HepG2 (cell line): ENCODE measurements at regions not wholly inside any gene's neighbourhood (a gene's known extent, or its start where the extent isn't known, plus 50 kb on each side); places are given as distances from the start of the nearest gene placed in this dataset.

Experiments
- ATAC-seq: fragments of 200-7000 bp; cut with Tn5 transposase; 3 replicates; pipeline ENCODE4 v1.9.1; 2020; ENCODE audit warnings: mild to moderate bottlenecking, moderate library complexity
- BruUV-seq: library from RNA; stranded (reverse); fragments of 400-500 nt; replicated peaks from 2 replicates; lab custom pipeline; 2021; lab: Mats Ljungman, UMichigan
- CTCF ChIA-PET: fragments of 300-600 bp; formaldehyde crosslinking; extraction: SDS; loops from one replicate; lab custom pipeline; 2021; ENCODE audit warnings: low total read pairs, inconsistent platforms, low intra/inter-chr PET ratio; lab: Yijun Ruan, JAX
- POLR2A ChIA-PET: fragments of 350-600 bp; sonication (Branson Sonifier 250); formaldehyde crosslinking; loops from one replicate; lab custom pipeline; 2020; ENCODE audit warnings: antibody characterized with exemption, inconsistent platforms; lab: Yijun Ruan, JAX
- DNase-seq: peaks from one replicate; pipeline ENCODE4 v3.0.0-alpha.2; 2015; ENCODE audit warnings: low spot score
- FAIRE-seq: peaks from 3 replicates; lab custom pipeline; 2011; peaks lifted over from hg19 to GRCh38; lab: Jason Lieb, UNC
- H2AFZ ChIP-seq: one replicate; pipeline ENCODE4 v1.6.1; 2011; ENCODE audit warnings: low read length, inconsistent platforms
- H3K27ac ChIP-seq: fragments of 300-600 bp; 3 replicates; pipeline ENCODE4 v1.8.0; 2011; ENCODE audit warnings: mixed run types, mild to moderate bottlenecking, mixed read lengths, low read length, inconsistent platforms; ENCODE audit not compliant: insufficient read depth; ENCODE audit errors: extremely low read length
- H3K27me3 ChIP-seq, 2 experiments: fragments of 200-600 bp in 1 of 2; 2 replicates in 1 of 2; 3 replicates in 1 of 2; pipeline versions ENCODE4 v1.6.0 to v1.8.0; 2011; ENCODE audit warnings: low read length in 2 of 2, mild to moderate bottlenecking in 2 of 2, moderate library complexity in 2 of 2, inconsistent platforms in 1 of 2; ENCODE audit not compliant: insufficient read depth in 2 of 2, control insufficient read depth in 1 of 2
- H3K36me3 ChIP-seq, 2 experiments: fragments of 200-600 bp in 1 of 2; replicated peaks in 1 of 2; 2 replicates in 1 of 2; 3 replicates in 1 of 2; pipeline versions ENCODE4 v1.5.1 to v1.8.0; 2011; ENCODE audit warnings: low read length in 2 of 2, inconsistent platforms in 1 of 2; ENCODE audit not compliant: insufficient read depth in 2 of 2, control insufficient read depth in 1 of 2
- H3K4me1 ChIP-seq: 2 replicates; pipeline ENCODE4 v1.5.1; 2012; ENCODE audit warnings: low read length, inconsistent platforms; ENCODE audit not compliant: insufficient read depth
- H3K4me2 ChIP-seq: 2 replicates; pipeline ENCODE4 v1.6.0; 2011; ENCODE audit warnings: low read depth, low read length, inconsistent platforms
- H3K4me3 ChIP-seq, 3 experiments: fragments of 200-600 bp in 1 of 3; sonication (generic), shearing (Covaris generic) in 1 of 3; replicated peaks in 1 of 3; 2 replicates each; pipeline ENCODE4 v1.5.1; 2011 to 2016; ENCODE audit warnings: low read length in 3 of 3, inconsistent platforms in 2 of 3, low read depth in 2 of 3, mild to moderate bottlenecking in 2 of 3, control low read depth in 1 of 3, mixed read lengths in 1 of 3; ENCODE audit not compliant: insufficient read depth in 1 of 3
- H3K79me2 ChIP-seq: one replicate; pipeline ENCODE4 v1.6.1; 2011; ENCODE audit warnings: low read length, inconsistent platforms; ENCODE audit not compliant: insufficient read depth
- H3K9ac ChIP-seq: 2 replicates; pipeline ENCODE4 v1.6.0; 2011; ENCODE audit warnings: mild to moderate bottlenecking, low read depth, low read length, inconsistent platforms; ENCODE audit not compliant: insufficient read depth
- H3K9me3 ChIP-seq: 2 replicates; pipeline ENCODE4 v1.5.1; 2012; ENCODE audit warnings: mild to moderate bottlenecking, low read length
- H4K20me1 ChIP-seq: 2 replicates; pipeline ENCODE4 v1.6.0; 2011; ENCODE audit warnings: inconsistent platforms, mild to moderate bottlenecking, low read length, moderate library complexity; ENCODE audit not compliant: insufficient read depth
- CREM ChIP-seq, 2 experiments: sonication (generic) in 1 of 2; formaldehyde crosslinking in 1 of 2; IDR thresholded peaks; 2 replicates each; pipeline versions ENCODE4 v1.4.0 to v1.6.1; 2016 to 2020; ENCODE audit warnings: antibody characterized with exemption in 1 of 2, mild to moderate bottlenecking in 1 of 2, missing genetic modification reagents in 1 of 2
- EP300 ChIP-seq, 3 experiments: sonication (generic) in 1 of 3; formaldehyde crosslinking in 1 of 3; IDR thresholded peaks; 2 replicates each; pipeline versions ENCODE4 v1.5.1 to v1.6.1; 2011 to 2020; ENCODE audit warnings: low read depth in 2 of 3, low read length in 2 of 3, borderline replicate concordance in 1 of 3, improper control_type of control experiment in 1 of 3, mild to moderate bottlenecking in 1 of 3, missing genetic modification reagents in 1 of 3, moderate library complexity in 1 of 3
- KDM5A ChIP-seq: fragments of 200-600 bp; sonication (generic); IDR thresholded peaks from 2 replicates; pipeline ENCODE4 v1.7.0; 2018; ENCODE audit warnings: antibody characterized with exemption, mild to moderate bottlenecking, low read length, borderline replicate concordance
- RNF2 ChIP-seq: fragments of 450-650 bp; conservative IDR thresholded peaks from 2 replicates; pipeline ENCODE4 v1.6.1; 2016; ENCODE audit warnings: low read depth
- TOE1 ChIP-seq: sonication (generic); formaldehyde crosslinking; IDR thresholded peaks from 2 replicates; pipeline ENCODE4 v1.4.0; 2020; ENCODE audit warnings: mild to moderate bottlenecking, missing genetic modification reagents
- XBP1 ChIP-seq: sonication (generic); formaldehyde crosslinking; IDR thresholded peaks from 2 replicates; pipeline ENCODE4 v1.5.0; 2020; ENCODE audit warnings: missing genetic modification reagents
- ZNF263 ChIP-seq: sonication (generic); formaldehyde crosslinking; IDR thresholded peaks from 2 replicates; pipeline ENCODE4 v1.4.0; 2020; ENCODE audit warnings: missing genetic modification reagents
- ZNF264 ChIP-seq: sonication (generic); formaldehyde crosslinking; IDR thresholded peaks from 2 replicates; pipeline ENCODE4 v1.4.0; 2020; ENCODE audit warnings: missing genetic modification reagents
- ZNF317 ChIP-seq: sonication (generic); formaldehyde crosslinking; IDR thresholded peaks from 2 replicates; pipeline ENCODE4 v1.5.0; 2020; ENCODE audit warnings: mild to moderate bottlenecking, missing genetic modification reagents
- ZNF839 ChIP-seq: sonication (generic); formaldehyde crosslinking; IDR thresholded peaks from 2 replicates; pipeline ENCODE4 v1.4.0; 2020; ENCODE audit warnings: missing genetic modification reagents, mild to moderate bottlenecking, borderline replicate concordance
- WGBS: methylation state at CpG from one replicate; pipeline ENCODE4 v1.1.6; 2017; ENCODE audit warnings: low lambda C conversion rate; 5-methylcytosine and 5-hydroxymethylcytosine counted together
- in situ Hi-C: cut with HindIII; loops from 2 replicates; pipeline ENCODE4 v1.10.0; 2017; ENCODE audit warnings: low pct_unique_long_range_greater_than_20kb; ENCODE audit not compliant: extremely low pct_ligation_motif_present
- intact Hi-C: fragments of 100-400 bp; cut with micrococcal nuclease; formaldehyde crosslinking; loops from one replicate; pipeline ENCODE4 v1.10.0; 2022; ENCODE audit not compliant: unreplicated experiment
- TF ChIP-seq, protein P1 (sequence below): sonication (generic); formaldehyde crosslinking; IDR thresholded peaks from 2 replicates; pipeline ENCODE4 v1.4.0; 2020; ENCODE audit warnings: mild to moderate bottlenecking, missing genetic modification reagents, borderline replicate concordance
- TF ChIP-seq, protein P2 (sequence below): sonication (generic); formaldehyde crosslinking; IDR thresholded peaks from 2 replicates; pipeline ENCODE4 v1.4.0; 2020; ENCODE audit warnings: missing genetic modification reagents
- TF ChIP-seq, protein P3 (sequence below): sonication (generic); formaldehyde crosslinking; IDR thresholded peaks from 2 replicates; pipeline ENCODE4 v1.4.0; 2020; ENCODE audit warnings: mild to moderate bottlenecking, missing genetic modification reagents
- TF ChIP-seq, protein P4 (sequence below): sonication (generic); formaldehyde crosslinking; IDR thresholded peaks from 2 replicates; pipeline ENCODE4 v1.5.1; 2020; ENCODE audit warnings: missing genetic modification reagents, mild to moderate bottlenecking, borderline replicate concordance

DNA sequence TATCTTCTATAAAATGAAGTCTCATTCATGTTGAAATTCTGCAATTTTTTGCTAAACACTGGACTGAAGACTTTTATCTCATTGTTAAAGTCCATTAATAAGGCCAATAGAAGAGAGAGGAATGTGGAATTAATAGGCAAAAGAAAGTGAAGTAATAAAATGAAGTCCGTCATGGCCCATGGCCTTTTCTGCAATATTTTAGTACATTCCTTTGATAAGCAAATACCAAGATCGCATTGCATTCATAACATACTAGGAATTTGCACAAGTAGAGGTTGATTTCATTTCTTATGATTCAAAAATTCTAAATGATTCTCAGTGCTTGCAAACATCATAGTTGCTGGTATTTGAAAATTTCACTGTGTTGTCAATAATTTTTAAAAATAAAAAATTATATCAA is 664.0 kb downstream of the NR2F1-AS1 start (continued):
- TF ChIP-seq TOE1 (CRISPR knock-in tag) (no peak), ZNF317 (CRISPR knock-in tag) (no peak), ZNF839 (no peak)
- TF ChIP-seq, protein P1, sequence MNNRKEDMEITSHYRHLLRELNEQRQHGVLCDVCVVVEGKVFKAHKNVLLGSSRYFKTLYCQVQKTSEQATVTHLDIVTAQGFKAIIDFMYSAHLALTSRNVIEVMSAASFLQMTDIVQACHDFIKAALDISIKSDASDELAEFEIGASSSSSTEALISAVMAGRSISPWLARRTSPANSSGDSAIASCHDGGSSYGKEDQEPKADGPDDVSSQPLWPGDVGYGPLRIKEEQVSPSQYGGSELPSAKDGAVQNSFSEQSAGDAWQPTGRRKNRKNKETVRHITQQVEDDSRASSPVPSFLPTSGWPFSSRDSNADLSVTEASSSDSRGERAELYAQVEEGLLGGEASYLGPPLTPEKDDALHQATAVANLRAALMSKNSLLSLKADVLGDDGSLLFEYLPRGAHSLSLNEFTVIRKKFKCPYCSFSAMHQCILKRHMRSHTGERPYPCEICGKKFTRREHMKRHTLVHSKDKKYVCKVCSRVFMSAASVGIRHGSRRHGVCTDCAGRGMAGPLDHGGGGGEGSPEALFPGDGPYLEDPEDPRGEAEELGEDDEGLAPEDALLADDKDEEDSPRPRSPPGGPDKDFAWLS (CRISPR knock-in tag): no peak
- TF ChIP-seq, protein P2, sequence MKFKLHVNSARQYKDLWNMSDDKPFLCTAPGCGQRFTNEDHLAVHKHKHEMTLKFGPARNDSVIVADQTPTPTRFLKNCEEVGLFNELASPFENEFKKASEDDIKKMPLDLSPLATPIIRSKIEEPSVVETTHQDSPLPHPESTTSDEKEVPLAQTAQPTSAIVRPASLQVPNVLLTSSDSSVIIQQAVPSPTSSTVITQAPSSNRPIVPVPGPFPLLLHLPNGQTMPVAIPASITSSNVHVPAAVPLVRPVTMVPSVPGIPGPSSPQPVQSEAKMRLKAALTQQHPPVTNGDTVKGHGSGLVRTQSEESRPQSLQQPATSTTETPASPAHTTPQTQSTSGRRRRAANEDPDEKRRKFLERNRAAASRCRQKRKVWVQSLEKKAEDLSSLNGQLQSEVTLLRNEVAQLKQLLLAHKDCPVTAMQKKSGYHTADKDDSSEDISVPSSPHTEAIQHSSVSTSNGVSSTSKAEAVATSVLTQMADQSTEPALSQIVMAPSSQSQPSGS (CRISPR knock-in tag): no peak
- TF ChIP-seq, protein P3, sequence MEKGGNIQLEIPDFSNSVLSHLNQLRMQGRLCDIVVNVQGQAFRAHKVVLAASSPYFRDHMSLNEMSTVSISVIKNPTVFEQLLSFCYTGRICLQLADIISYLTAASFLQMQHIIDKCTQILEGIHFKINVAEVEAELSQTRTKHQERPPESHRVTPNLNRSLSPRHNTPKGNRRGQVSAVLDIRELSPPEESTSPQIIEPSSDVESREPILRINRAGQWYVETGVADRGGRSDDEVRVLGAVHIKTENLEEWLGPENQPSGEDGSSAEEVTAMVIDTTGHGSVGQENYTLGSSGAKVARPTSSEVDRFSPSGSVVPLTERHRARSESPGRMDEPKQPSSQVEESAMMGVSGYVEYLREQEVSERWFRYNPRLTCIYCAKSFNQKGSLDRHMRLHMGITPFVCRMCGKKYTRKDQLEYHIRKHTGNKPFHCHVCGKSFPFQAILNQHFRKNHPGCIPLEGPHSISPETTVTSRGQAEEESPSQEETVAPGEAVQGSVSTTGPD (CRISPR knock-in tag): no peak
- TF ChIP-seq, all 625 proteins: peak for 0

DNA sequence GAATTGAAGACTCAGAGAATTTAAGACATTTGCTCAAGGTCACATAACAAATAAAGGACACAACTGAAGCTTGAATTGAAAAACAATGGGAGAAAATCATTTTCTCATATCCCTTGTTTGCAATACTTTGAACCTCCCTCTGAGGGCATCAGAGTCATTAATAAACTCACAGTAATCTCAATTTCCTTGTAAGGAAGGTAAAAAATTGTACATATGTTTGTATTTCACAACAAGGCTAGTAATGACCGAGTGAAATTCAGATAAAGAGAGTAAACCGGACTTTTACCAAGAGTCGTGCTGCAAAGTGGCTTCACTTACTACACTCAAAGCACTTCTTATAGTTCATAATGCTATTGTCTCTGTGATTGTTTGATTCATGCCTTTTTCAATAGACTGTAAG is 665.0 kb downstream of the NR2F1-AS1 start:
- H3K27me3 ChIP-seq: no peaks in the 10 kb centered on the region
- DNase-seq: peak; percentile 44
- H3K36me3 ChIP-seq: no peaks in the 10 kb centered on the region
- peak overlapping the region; percentile 2; the same call in 1 of the 2 replicates for H3K4me2 ChIP-seq
- intact Hi-C loops: no loop called here
- BruUV-seq: no TSS peak
- peak overlapping the region; percentile 48 for H3K27ac ChIP-seq
- WGBS: 15% methylated on average over 3 of the region's 3 CpGs
- POLR2A ChIA-PET: interaction anchor here (1.0 kb wide), 1 partner anchor 667 kb away, joined by 3 read pairs; the partner anchor contains the start of gene NR2F1
- H4K20me1 ChIP-seq: no peaks in the 10 kb centered on the region
- peak overlapping the region; percentile 54 for H2AFZ ChIP-seq
- in situ Hi-C loops: no loop called here
- peaks cover 32% of the 10 kb centered on the region for H3K4me1 ChIP-seq
- no peak for ATAC-seq
- no peak overlapping the region for H3K9ac ChIP-seq
- no peak overlapping the region for H3K4me3 ChIP-seq
- FAIRE-seq: peak; percentile 34
- CTCF ChIA-PET: no interaction called here
- no peaks in the 10 kb centered on the region for H3K79me2 ChIP-seq
- no peaks in the 10 kb centered on the region for H3K9me3 ChIP-seq
- TF ChIP-seq CREM (IDR thresholded peaks at IDR 0.05) (0 out of 2 replicates have a peak, but pooled peaks have one; percentile 26), CREM (CRISPR knock-in tag; IDR thresholded peaks at IDR 0.05) (no peak), ZNF264 (CRISPR knock-in tag) (no peak), XBP1 (CRISPR knock-in tag) (no peak), RNF2 (no peak), KDM5A (no peak), EP300 (IDR thresholded peaks at IDR 0.05; ENCODE audit: low read depth in 2 of 2, low read length in 2 of 2) (peak in 1 of 2 experiments; percentile 56; a peak in 2 of 4 replicates), EP300 (CRISPR knock-in tag; IDR thresholded peaks at IDR 0.05; ENCODE audit: borderline replicate concordance) (no peak), ZNF263 (no peak)
- TF ChIP-seq, protein P4, sequence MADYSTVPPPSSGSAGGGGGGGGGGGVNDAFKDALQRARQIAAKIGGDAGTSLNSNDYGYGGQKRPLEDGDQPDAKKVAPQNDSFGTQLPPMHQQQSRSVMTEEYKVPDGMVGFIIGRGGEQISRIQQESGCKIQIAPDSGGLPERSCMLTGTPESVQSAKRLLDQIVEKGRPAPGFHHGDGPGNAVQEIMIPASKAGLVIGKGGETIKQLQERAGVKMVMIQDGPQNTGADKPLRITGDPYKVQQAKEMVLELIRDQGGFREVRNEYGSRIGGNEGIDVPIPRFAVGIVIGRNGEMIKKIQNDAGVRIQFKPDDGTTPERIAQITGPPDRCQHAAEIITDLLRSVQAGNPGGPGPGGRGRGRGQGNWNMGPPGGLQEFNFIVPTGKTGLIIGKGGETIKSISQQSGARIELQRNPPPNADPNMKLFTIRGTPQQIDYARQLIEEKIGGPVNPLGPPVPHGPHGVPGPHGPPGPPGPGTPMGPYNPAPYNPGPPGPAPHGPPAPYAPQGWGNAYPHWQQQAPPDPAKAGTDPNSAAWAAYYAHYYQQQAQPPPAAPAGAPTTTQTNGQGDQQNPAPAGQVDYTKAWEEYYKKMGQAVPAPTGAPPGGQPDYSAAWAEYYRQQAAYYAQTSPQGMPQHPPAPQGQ (CRISPR knock-in tag): no peak
